ENCODE measurements at regions not wholly inside any gene's neighbourhood (a gene's known extent, or its start where the extent isn't known, plus 50 kb on each side); places are given as distances from the start of the nearest gene placed in this dataset.

DNA sequence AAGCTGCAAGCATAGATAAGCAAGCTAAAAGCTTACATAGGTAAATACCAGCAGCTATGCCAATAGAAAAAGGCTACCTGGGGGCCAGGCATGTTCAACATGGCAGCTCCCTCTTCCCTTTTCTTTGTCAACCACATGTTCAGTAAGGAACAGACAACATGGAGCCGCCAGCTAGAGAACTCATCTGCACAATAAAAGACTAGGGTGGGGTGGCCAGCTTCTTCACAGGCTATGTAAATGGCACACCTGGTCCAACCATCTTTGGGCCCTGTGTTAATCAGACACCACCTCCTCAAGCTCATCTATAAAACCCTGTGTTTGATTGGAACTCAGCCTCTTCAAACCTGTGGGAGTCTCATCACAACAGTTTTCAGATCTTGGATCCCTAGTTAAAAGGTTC, 129.7 kb upstream of the TMPO start:
- H3K4me1 Mint-ChIP-seq: no peaks in the 10 kb centered on the region
- H3K27ac Mint-ChIP-seq: no peak overlapping the region
- TF ChIP-seq, protein P1, sequence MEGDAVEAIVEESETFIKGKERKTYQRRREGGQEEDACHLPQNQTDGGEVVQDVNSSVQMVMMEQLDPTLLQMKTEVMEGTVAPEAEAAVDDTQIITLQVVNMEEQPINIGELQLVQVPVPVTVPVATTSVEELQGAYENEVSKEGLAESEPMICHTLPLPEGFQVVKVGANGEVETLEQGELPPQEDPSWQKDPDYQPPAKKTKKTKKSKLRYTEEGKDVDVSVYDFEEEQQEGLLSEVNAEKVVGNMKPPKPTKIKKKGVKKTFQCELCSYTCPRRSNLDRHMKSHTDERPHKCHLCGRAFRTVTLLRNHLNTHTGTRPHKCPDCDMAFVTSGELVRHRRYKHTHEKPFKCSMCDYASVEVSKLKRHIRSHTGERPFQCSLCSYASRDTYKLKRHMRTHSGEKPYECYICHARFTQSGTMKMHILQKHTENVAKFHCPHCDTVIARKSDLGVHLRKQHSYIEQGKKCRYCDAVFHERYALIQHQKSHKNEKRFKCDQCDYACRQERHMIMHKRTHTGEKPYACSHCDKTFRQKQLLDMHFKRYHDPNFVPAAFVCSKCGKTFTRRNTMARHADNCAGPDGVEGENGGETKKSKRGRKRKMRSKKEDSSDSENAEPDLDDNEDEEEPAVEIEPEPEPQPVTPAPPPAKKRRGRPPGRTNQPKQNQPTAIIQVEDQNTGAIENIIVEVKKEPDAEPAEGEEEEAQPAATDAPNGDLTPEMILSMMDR (IDR thresholded peaks at IDR 0.05): no peak
- WGBS (ENCODE audit: insufficient coverage): 100% methylated on average over 1 of the region's 1 CpG
- Histone ChIP-seq H3K36me3 (ENCODE audit: control insufficient read depth, insufficient read depth, low read length) (no peaks in the 10 kb centered on the region), H3K4me3 (ENCODE audit: low read length) (no peak overlapping the region), H3K9me3 (ENCODE audit: control insufficient read depth, insufficient read depth, low read length) (no peaks in the 10 kb centered on the region), H3K27me3 (ENCODE audit: control insufficient read depth, insufficient read depth, low read length) (peaks cover 2% of the 10 kb centered on the region), H3K4me1 (ENCODE audit: control insufficient read depth, insufficient read depth, low read length) (no peaks in the 10 kb centered on the region), H3K27ac (ENCODE audit: low read length) (no peak overlapping the region)
- H3K36me3 Mint-ChIP-seq: no peaks in the 10 kb centered on the region
- no peaks in the 10 kb centered on the region for H3K9me3 Mint-ChIP-seq
- intact Hi-C loops (cut with micrococcal nuclease): no loop called here
- no peak for ATAC-seq
- peaks cover 12 to 39% of the 10 kb centered on the region in 2 donors for H3K27me3 Mint-ChIP-seq (ENCODE audit: low read depth in 2 of 2)
- no peak overlapping the region for H3K4me3 Mint-ChIP-seq
- DNase-seq: no peak

DNA sequence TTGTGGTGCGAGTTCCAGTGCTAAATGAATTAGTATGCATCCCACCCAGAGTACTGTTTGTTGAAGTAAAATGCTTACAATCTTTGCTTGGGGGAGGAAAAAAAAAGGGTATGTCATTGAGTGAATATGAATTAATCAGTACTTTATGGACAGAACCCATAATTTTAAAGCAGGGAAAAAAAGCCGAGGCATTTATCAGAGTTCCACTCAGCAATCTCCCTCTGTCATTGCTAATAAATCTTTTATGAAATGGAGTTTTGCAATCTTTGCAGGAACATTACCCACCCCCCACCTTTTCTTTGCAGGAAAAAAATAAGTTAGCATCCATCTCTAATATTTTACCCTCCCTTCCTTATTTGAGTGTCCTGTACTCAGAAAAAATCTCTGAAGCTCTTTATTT, 127.9 kb upstream of the TMPO start:
- Histone ChIP-seq H3K27me3 (ENCODE audit: control insufficient read depth, insufficient read depth, low read length) (peaks cover 2% of the 10 kb centered on the region), H3K4me3 (ENCODE audit: low read length) (no peak overlapping the region), H3K27ac (ENCODE audit: low read length) (no peak overlapping the region), H3K36me3 (ENCODE audit: control insufficient read depth, insufficient read depth, low read length) (no peaks in the 10 kb centered on the region), H3K9me3 (ENCODE audit: control insufficient read depth, insufficient read depth, low read length) (no peaks in the 10 kb centered on the region), H3K4me1 (ENCODE audit: control insufficient read depth, insufficient read depth, low read length) (no peaks in the 10 kb centered on the region)
- TF ChIP-seq, protein P1 (IDR thresholded peaks at IDR 0.05): no peak
- H3K4me1 Mint-ChIP-seq: no peaks in the 10 kb centered on the region
- peaks cover 12 to 24% of the 10 kb centered on the region in 2 donors for H3K27me3 Mint-ChIP-seq (ENCODE audit: low read depth in 2 of 2)
- no peak for DNase-seq
- H3K27ac Mint-ChIP-seq: no peak overlapping the region
- H3K4me3 Mint-ChIP-seq: no peak overlapping the region
- ATAC-seq: no peak
- no peaks in the 10 kb centered on the region for H3K9me3 Mint-ChIP-seq
- intact Hi-C loops (cut with micrococcal nuclease): no loop called here
- WGBS (ENCODE audit: insufficient coverage): 86% methylated on average over 1 of the region's 2 CpGs
- no peaks in the 10 kb centered on the region for H3K36me3 Mint-ChIP-seq

DNA sequence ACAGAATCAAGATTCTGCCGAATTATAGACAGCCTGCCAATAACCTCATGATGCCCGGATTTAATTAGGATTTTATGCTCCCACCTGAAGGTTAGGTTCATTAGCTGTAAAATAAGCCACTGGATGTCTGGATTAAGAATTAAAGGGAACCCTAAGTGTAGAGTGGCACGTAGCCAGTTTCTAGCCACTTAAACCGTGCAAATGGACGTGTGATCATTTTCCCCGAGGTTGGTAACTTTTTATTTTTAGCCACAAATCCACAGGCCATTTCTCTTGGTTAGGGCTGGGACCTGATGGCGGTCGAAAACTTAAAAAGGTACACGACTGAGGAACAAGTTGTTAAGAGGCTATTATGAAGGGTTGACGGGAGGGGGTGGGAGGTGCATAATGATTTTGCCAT, 127.3 kb upstream of the TMPO start:
- H3K9me3 ChIP-seq (ENCODE audit: control insufficient read depth, insufficient read depth, low read length): no peaks in the 10 kb centered on the region

GRCh38 chr12:98389593-98389992, 125.8 kb upstream of the TMPO start:
- no peaks in the 10 kb centered on the region for H3K9me3 ChIP-seq (ENCODE audit: control insufficient read depth, insufficient read depth, low read length)
- Mint-ChIP-seq H3K36me3 (no peaks in the 10 kb centered on the region), H3K27ac (no peak overlapping the region), H3K9me3 (no peaks in the 10 kb centered on the region), H3K27me3 (ENCODE audit: low read depth in 2 of 2) (peaks cover 12 to 26% of the 10 kb centered on the region in 2 donors), H3K4me3 (no peak overlapping the region), H3K4me1 (no peaks in the 10 kb centered on the region)
- intact Hi-C loops (cut with micrococcal nuclease): no loop called here
- H3K27me3 ChIP-seq (ENCODE audit: control insufficient read depth, insufficient read depth, low read length): peaks cover 2% of the 10 kb centered on the region
- H3K36me3 ChIP-seq (ENCODE audit: control insufficient read depth, insufficient read depth, low read length): no peaks in the 10 kb centered on the region
- H3K4me1 ChIP-seq (ENCODE audit: control insufficient read depth, insufficient read depth, low read length): no peaks in the 10 kb centered on the region
- no peak overlapping the region for H3K27ac ChIP-seq (ENCODE audit: low read length)
- DNase-seq (no peak), ATAC-seq (no peak)
- TF ChIP-seq, protein P1 (IDR thresholded peaks at IDR 0.05): no peak
- no peak overlapping the region for H3K4me3 ChIP-seq (ENCODE audit: low read length)
- WGBS (ENCODE audit: insufficient coverage): 100% methylated on average over 2 of the region's 2 CpGs

More for the DNA sequence above, 127.3 kb upstream of the TMPO start:
- no peaks in the 10 kb centered on the region for H3K36me3 Mint-ChIP-seq
- H3K4me1 Mint-ChIP-seq: no peaks in the 10 kb centered on the region
- 80% methylated on average over 10 of the region's 10 CpGs for WGBS (ENCODE audit: insufficient coverage)
- intact Hi-C loops (cut with micrococcal nuclease): no loop called here
- H3K9me3 Mint-ChIP-seq: no peaks in the 10 kb centered on the region
- no peak for ATAC-seq
- no peak overlapping the region for H3K4me3 Mint-ChIP-seq
- Histone ChIP-seq H3K36me3 (ENCODE audit: control insufficient read depth, insufficient read depth, low read length) (no peaks in the 10 kb centered on the region), H3K4me1 (ENCODE audit: control insufficient read depth, insufficient read depth, low read length) (no peaks in the 10 kb centered on the region), H3K27ac (ENCODE audit: low read length) (no peak overlapping the region), H3K4me3 (ENCODE audit: low read length) (no peak overlapping the region), H3K27me3 (ENCODE audit: control insufficient read depth, insufficient read depth, low read length) (peaks cover 2% of the 10 kb centered on the region)
- no peak overlapping the region for H3K27ac Mint-ChIP-seq
- H3K27me3 Mint-ChIP-seq (ENCODE audit: low read depth in 2 of 2): peaks cover 16 to 29% of the 10 kb centered on the region in 2 donors
- DNase-seq: no peak
- TF ChIP-seq, protein P1 (IDR thresholded peaks at IDR 0.05): no peak
